OCI-LY3 (cell line): ENCODE measurements at regions not wholly inside any gene's neighbourhood (a gene's known extent, or its start where the extent isn't known, plus 50 kb on each side); places are given as distances from the start of the nearest gene placed in this dataset.

Source experiments
- H2AFZ ChIP-seq: fragments of 200-600, 300-600 bp; shearing (Covaris generic); 2 replicates; pipeline ENCODE4 v1.6.0; 2014; ENCODE audit warnings: antibody characterized with exemption, low read depth, low read length
- H3K27ac ChIP-seq: fragments of 200-600, 300-600 bp; sonication (generic); 2 replicates; pipeline ENCODE4 v1.5.1; 2014; ENCODE audit warnings: mild to moderate bottlenecking, low read length, moderate library complexity, mixed read lengths
- H3K27me3 ChIP-seq: fragments of 200-600, 300-600 bp; sonication (generic); 2 replicates; pipeline ENCODE4 v1.6.1; 2014; ENCODE audit warnings: low read depth, low read length, mixed read lengths
- H3K36me3 ChIP-seq: fragments of 200-600, 300-600 bp; sonication (generic); replicated peaks from 2 replicates; pipeline ENCODE3; 2014; ENCODE audit warnings: low read depth, low read length, mixed read lengths
- H3K4me1 ChIP-seq: fragments of 300-600, 200-600 bp; sonication (generic); 2 replicates; pipeline ENCODE4 v1.6.1; 2014; ENCODE audit warnings: low read length, mixed read lengths
- H3K4me2 ChIP-seq: fragments of 200-600, 300-600 bp; sonication (generic); 2 replicates; pipeline ENCODE4 v1.6.1; 2014; ENCODE audit warnings: low read length, mixed read lengths
- H3K4me3 ChIP-seq: fragments of 300-600, 200-600 bp; sonication (generic); 2 replicates; pipeline ENCODE4 v1.5.1; 2014; ENCODE audit warnings: antibody characterized with exemption, mild to moderate bottlenecking, low read length, moderate library complexity
- H3K79me2 ChIP-seq: fragments of 300-600, 200-600 bp; shearing (Covaris generic); 2 replicates; pipeline ENCODE4 v1.6.1; 2014; ENCODE audit warnings: mild to moderate bottlenecking, low read length, mixed read lengths
- H3K9ac ChIP-seq: fragments of 300-600, 200-600 bp; shearing (Covaris generic); 2 replicates; pipeline ENCODE4 v1.6.0; 2014; ENCODE audit warnings: mild to moderate bottlenecking, low read length, moderate library complexity
- H3K9me3 ChIP-seq: fragments of 200-600, 300-600 bp; shearing (Covaris generic); 2 replicates; pipeline ENCODE4 v1.6.1; 2014; ENCODE audit warnings: low read length, mixed read lengths; ENCODE audit not compliant: insufficient read depth
- H4K20me1 ChIP-seq: fragments of 200-600, 300-600 bp; sonication (generic); 2 replicates; pipeline ENCODE4 v1.6.1; 2016; ENCODE audit warnings: low read length, mixed read lengths; ENCODE audit not compliant: insufficient read depth
- EZH2phosphoT487 ChIP-seq: fragments of 200-600 bp; shearing (Covaris generic); IDR thresholded peaks from 2 replicates; pipeline ENCODE4 v1.6.1; 2018; ENCODE audit warnings: antibody characterized with exemption, mixed run types, low read depth
- TF ChIP-seq, protein P1 (sequence below): fragments of 200-600, 300-600 bp; sonication (generic); IDR thresholded peaks from 2 replicates; pipeline ENCODE4 v1.5.1; 2014; ENCODE audit warnings: antibody characterized with exemption, low read length, low read depth

DNA sequence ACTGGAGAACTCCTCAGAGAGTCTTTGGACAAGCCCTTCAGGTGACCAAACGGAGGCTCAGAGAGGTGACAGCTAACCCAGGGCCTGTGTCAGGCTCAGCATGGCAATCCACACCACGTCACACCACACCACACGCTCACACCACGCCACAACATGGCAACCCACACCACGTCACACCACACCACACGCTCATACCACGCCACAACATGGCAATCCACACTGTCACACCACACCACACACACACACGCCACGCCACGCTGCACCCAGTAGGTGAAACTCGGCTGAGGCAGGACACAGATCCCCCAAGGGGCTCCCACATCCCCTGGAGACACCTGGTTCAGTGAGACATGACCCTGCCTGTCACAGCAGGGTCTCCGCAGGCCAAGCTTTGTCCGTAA, 107.3 kb downstream of the PDGFA start:
- Histone ChIP-seq H3K79me2 (no peaks in the 10 kb centered on the region), H3K27ac (no peak overlapping the region), H3K9ac (no peak overlapping the region), H3K4me2 (no peak overlapping the region), H3K27me3 (no peaks in the 10 kb centered on the region), H3K4me1 (no peaks in the 10 kb centered on the region), H2AFZ (no peak overlapping the region), H4K20me1 (no peaks in the 10 kb centered on the region), H3K4me3 (no peak overlapping the region), H3K36me3 (no peaks in the 10 kb centered on the region), H3K9me3 (no peaks in the 10 kb centered on the region)
- no peak for TF ChIP-seq EZH2phosphoT487
- TF ChIP-seq, protein P1, sequence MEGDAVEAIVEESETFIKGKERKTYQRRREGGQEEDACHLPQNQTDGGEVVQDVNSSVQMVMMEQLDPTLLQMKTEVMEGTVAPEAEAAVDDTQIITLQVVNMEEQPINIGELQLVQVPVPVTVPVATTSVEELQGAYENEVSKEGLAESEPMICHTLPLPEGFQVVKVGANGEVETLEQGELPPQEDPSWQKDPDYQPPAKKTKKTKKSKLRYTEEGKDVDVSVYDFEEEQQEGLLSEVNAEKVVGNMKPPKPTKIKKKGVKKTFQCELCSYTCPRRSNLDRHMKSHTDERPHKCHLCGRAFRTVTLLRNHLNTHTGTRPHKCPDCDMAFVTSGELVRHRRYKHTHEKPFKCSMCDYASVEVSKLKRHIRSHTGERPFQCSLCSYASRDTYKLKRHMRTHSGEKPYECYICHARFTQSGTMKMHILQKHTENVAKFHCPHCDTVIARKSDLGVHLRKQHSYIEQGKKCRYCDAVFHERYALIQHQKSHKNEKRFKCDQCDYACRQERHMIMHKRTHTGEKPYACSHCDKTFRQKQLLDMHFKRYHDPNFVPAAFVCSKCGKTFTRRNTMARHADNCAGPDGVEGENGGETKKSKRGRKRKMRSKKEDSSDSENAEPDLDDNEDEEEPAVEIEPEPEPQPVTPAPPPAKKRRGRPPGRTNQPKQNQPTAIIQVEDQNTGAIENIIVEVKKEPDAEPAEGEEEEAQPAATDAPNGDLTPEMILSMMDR = no peak

- Histone ChIP-seq H3K4me3 (no peak overlapping the region), H3K79me2 (no peaks in the 10 kb centered on the region), H3K36me3 (no peaks in the 10 kb centered on the region), H3K27ac (no peak overlapping the region), H3K4me1 (no peaks in the 10 kb centered on the region), H2AFZ (no peak overlapping the region), H3K9me3 (no peaks in the 10 kb centered on the region), H4K20me1 (no peaks in the 10 kb centered on the region), H3K4me2 (no peak overlapping the region), H3K9ac (no peak overlapping the region), H3K27me3 (no peaks in the 10 kb centered on the region)
- no peak for TF ChIP-seq EZH2phosphoT487
- TF ChIP-seq, protein P1 = no peak
Observed at GRCh38 chr7:414681-415560, 104.7 kb downstream of the PDGFA start.

DNA sequence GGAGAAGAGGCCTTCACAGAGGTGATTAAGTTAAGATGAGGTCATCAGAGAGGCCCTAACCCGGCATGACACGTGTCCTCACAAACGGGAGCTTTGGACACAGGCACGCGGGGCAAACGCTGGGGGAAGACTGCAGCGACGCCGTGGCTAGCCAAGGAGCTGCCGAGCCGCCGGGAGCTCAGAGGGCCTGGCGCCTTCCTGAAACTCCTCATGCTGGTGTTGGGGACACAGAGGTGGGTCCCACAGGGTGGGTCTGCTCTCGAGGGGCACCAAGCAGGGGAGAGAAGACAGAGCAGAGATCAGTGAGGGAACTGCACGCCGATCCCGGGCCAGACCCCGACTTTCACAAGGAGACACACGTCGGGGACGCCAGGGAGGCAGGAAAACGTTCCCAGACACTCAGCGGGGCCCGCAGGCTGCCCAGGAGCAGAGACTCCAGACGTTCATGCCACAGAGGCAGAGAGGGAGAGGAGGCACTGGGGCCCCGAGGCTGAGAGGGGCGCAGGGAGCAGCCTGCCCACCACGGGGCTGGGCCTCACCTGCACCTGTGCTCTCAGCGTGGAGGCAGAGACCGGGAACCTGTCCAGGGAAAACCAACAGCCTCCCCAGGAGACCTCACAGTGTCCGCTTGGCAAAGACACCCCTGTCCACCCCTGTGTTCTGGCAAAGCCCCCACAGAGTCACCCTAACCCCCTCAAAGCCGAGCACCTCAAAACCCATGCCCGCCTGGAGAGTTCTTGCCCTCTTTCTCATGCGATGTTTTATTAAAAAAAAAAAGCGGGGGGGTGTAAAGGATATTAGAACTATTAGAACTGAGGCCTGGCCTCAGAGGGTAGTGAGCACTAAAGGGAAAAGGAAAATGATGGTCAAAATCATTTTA, 103.8 kb downstream of the PDGFA start:
- Histone ChIP-seq H3K36me3 (no peaks in the 10 kb centered on the region), H3K9ac (no peak overlapping the region), H3K27me3 (no peaks in the 10 kb centered on the region), H3K4me1 (no peaks in the 10 kb centered on the region), H3K27ac (no peak overlapping the region), H3K4me3 (no peak overlapping the region), H4K20me1 (no peaks in the 10 kb centered on the region), H3K9me3 (no peaks in the 10 kb centered on the region), H2AFZ (no peak overlapping the region), H3K4me2 (no peak overlapping the region), H3K79me2 (no peaks in the 10 kb centered on the region)
- TF ChIP-seq, protein P1 = no peak
- TF ChIP-seq EZH2phosphoT487 = no peak
